Left hindlimb (tissue), 1 donor: ENCODE measurements at regions not wholly inside any gene's neighbourhood (a gene's known extent, or its start where the extent isn't known, plus 50 kb on each side); places are given as distances from the start of the nearest gene placed in this dataset.
A peak's percentile ranks its signal among the peaks of the same experiment; 100 is the strongest.
"Not testable (repeated sequence)": the region's sequence is repeated elsewhere in the genome, so short reads cannot be mapped to it uniquely, and the experiment has no call there.

Source experiments
- DNase-seq: peaks from one replicate; pipeline ENCODE4 v3.0.0-alpha.2; 2018

DNA sequence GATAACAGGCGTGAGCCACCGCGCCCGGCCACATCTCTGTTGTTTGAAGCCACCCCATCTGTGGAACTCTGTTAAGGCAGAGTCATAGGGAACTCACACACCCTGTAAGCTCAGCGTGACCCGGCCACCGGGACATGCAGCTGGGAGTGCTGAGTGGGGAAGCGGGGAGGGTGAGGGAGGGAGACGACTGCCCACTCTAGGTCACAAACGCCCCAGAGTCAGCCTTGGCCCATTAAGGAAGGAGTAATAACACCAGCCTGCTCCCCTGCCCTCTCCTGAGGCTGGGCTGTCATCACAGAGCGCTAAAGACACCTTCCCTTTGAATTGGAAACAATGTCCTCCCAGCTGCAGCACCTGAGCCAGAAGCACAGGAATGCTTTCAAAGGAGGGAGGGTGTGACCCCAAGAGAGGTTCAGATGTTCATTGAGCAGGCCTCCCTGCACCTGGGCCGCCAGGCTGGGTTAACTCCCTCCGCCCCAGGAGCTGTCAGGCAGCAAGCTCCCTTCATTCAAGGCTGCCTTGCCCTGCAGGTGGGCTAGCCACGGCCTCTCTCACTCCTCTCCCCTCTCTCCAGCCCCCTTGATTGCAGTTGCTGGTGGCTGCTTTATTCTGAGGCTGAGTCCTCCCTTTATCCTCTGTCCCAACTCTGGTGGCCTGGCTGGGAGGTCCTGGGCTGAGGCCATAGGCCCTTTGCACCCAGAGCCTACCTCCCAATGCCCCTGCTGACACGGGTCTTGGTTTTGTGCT, 77.2 kb upstream of the HPCAL1 start:
- DNase-seq, result peak; percentile 48

DNA sequence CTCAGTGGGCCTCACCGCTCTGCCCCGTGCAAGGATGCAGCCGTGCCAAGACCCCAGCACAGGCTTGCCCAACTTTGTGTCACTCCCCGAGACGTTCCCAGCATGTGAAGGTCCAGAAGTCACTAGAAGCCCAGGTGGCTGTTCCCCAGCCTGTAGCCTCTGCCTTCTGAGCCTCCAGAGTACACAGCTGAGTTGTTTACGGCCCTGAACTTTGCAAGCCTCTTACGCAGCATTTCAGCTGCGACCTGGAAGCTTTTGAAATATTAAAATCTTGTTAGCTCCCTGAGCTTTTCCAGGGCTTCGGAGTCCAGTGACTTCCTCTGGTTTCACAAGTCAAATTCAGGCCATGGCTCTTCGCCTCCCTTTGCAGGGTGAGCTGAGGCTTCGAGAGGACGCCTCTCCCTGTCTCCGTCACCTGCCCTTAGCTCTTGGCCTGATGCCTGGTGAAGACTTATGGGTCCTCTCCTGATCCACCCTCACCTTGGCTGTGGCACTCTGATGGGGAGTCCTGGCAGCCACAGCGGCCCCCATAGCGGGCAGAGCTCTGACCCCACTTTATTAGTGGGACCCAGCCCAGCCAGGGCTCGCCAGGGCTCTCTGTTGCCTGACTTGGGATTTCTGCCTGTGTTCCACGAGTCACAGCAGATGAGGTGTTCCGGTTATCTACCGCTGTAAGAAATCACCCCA, 76.5 kb upstream of the HPCAL1 start:
- DNase-seq, result peak; percentile 39

DNA sequence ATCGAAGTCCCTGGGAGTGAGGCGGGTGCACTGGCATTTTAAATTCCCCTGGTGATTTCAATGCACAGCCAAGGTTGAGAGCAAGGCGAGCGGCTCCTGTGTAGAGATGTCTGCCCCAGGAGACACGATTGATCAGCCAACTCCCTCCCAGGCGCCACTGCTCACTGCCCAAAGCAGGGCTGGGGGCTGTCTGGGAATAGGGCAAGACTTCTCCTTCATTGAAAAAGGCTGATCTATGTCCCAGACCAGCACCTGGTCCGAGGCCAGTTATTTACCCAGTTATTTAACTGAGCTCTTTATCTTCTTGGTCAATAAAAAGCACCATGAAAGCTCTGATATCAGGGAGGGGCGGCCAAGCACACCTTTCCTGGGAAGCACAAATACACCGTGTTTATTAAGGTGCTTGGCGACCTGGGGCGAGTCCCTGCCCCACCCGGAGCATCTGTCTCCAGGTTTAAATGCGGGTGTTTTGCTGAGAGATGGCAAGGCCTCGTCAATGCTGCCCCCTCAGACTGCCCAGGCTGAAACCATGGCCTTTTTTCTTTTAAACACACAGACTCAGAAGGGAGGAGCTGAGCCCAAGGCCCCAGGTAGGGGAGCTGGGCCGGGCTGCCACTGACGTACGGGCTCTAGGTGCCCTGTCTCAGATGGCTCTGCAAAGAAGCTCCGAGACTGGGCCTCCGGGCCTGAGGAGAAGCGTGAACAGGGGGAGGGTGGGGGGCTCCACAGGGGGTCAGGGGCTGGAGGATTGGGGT, 73.9 kb upstream of the HPCAL1 start:
- peak; percentile 29 for DNase-seq

DNA sequence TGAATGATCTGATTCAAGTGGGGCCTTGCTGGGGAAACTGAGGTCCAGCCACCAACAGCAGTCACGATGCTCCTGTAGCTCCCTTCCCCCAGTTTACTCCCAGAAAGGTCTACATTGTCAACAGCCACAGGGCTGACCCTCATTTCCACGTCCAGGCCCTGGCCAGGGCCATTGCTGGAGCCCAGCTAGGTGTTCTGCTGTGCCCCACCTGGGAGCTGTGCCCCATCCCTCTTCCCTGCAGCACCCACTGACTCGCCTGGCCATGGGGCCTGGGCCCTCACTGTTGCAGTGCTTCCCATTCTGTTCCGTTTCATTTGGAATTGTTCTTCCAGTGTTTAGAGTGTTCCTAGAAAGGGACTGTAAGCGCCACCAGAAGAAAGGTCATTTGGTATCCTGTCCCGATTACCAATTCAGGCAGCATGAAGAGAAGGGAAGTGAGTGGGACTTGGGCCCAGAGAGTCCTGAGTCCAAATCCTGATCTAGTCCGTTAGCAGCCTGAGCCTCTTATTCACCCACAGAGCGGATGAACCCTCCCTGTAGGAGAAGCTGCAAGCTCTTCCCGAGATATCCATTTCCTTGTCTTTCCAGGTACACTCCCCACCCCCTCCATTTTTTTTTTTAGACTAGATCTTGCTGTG, 73.1 kb upstream of the HPCAL1 start:
- peak; percentile 10 for DNase-seq

DNA sequence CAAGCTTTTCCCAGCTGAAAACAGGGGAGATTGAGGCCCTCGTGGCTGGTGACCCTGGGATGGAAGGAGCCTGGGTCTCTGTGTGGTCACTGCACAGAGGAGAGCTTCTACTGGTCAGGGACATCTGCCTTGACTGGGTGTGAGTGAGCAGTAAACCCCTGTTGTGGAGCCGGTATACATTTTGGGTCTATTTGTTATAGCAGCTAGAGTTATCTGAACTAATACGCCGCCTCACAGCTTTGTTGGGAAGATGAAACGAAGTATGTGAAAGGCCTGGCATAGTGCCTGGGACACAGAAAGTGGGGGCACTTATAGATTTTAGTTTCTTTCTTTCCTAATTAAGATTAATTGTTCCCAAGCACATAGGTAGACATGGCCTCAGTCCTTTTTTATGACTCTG, 72.2 kb upstream of the HPCAL1 start:
- peak; percentile 11 for DNase-seq

DNA sequence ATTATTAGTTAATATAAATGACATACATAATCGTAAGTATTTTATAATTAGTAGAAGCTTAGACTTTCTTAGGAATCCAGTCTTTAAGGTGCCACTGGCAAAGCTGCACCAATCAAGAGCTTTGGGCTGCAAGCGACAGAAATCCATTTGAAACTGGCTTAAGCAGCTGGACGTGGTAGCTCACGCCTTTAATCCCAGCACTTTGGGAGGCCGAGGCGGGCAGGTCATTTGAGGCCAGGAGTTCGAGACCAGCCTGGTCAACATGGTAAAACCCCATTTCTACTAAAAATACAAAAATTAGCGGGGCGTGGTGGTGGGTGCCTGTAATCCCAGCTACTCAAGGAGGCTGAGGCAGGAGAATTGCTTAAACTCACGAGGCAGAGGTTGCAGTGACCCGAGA, 71.8 kb upstream of the HPCAL1 start:
- DNase-seq, result not testable (repeated sequence)

DNA sequence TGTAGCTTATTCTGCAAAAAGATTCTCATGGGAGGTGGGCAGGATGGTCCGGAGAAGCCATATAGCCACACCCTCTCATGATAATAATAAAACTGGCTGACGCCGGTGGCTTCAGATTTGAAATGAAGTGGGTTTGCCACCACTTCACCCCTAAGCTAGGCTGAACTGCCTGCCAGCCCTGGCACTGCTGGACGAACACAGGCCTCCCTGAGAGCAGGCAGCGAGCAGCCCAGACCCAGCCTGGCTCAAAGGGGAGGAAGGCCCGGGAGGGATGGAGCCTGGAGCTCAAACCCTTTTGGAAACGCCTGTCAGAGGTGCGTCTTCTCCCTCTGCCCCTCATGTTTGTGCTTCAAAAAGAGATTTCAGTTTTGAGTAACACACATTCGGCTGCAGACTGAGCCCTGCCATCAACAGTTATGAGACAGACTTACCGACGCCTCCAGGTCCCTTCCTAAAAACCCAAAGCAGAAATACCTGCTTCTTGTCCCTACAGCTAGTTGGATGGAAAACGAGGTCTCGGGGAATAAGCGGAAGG, 71.1 kb upstream of the HPCAL1 start:
- peak; percentile 8 for DNase-seq

DNA sequence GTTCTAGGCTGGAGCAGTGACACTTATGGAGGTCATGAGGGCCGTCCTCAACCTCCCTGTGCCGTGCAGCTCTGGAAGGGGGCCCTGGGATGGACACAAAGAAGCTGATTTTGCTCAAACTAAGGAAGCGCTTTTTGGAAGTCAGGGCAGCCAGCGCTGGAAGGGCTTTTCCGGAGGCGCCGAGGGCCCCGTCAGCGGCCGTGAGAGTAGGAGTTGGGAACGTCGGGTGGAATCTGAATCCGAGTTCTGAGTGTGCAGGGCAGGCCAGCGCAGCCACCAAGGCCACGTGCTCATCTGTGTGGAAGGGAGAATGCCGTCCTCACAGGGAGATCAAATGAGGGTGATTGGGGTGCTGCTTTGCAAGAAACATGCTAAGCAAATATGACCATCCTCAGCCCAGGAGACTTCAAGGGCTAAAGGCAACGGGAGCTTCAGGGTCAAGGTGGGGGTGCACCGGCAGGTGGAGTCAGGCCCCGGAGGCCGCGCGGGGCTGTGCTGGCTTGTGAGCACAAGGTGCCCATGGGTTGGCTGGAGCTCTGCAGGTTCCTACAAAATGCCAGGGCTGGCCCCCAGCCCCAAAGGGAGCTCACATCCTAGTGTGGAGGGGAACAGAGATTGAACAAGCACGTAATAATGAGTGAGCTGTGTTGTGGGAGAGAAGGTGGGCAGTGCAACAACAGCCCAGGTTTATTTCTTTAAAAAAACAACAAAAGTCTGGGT, 70.4 kb upstream of the HPCAL1 start:
- peak; percentile 15 for DNase-seq

DNA sequence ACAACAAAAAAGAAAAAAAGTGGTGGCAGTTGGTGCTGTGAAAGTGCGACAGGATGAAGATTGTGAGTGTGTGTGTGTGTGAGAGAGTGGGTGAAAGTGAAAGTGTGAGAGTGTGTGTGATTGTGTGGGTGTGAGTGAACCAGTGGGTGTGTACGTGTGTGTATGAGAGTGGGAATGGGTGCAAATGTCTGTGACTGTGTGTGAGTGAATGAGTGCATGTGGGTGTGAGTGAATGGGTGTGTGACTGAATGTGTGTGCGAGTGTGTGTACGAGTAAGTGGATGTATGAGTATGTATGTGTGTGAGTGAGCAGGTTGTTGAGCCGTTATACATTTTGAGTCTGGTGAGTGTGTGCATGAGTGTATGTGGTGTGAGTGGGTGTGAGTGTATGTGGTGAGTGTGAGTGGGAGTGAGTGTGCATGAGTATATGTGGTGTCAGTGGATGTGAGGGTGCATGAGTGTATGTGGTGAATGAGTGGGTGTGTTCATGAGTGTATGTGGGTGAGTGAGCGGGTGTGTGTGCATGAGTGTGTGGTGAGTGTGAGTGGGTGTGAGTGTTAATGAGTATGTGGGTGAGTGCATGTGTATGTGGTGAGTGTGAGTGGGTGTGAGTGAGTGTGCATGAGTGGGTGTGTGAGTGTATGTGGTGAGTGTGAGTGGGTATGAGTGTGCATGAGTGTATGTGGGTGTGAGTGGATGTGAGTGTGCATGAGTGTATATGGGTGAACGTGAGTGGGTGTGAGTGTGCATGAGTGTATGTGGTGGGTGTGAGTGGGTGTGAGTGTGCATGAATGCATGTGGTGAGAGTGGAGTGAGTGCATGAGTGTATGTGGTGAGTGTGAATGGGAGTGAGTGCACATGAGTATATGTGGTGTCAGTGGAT, 69.3 kb upstream of the HPCAL1 start:
- DNase-seq, result peak; percentile 10

DNA sequence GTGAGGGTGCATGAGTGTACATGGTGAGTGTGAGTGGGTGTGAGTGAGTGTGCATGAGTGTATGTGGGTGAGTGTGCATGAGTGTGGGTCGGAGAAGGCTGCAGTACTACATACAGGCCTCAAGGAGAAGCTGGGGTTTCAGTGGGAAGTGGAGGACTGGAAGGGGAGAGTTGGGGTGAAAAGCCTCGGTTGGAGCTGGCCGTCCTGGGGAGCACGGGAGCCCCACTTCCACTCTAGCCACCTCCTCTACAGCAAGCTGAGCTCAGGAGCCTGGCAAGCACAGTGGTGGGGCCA, 68.7 kb upstream of the HPCAL1 start:
- DNase-seq, result no peak

DNA sequence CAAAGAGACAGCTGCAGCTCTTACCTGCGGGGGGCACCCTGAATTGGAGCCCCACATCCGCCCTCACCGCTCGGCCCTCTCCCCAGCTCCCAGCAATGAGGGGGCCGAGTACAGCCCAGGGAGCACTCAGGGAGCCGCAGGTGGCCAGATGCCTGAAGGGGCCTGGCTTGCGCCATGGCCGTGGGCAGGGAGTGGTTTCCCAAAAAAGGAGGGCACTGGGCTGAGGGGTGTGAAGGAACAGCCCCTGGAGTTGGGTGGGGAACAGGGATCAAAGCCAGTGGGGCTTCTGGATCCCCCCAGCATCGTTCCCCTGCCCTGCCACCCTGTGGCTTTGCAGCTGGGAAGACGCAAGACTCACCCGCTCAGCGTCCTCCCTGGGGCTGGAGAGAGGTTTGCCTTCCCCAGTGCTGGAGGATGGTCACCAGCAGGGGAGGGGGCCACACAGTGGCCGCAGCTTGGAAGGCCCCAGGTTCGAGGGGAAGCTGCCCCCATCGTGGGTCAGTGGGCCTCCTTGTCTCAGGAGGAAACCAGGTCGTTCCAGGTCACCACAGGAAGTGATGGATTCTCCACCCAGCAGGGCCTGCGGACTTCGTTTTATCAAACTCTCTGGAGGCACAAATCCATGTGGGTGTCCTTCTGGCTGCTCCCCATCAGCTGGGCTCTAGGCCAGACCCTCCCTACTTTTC, 68.2 kb upstream of the HPCAL1 start:
- DNase-seq, result peak; percentile 16

DNA sequence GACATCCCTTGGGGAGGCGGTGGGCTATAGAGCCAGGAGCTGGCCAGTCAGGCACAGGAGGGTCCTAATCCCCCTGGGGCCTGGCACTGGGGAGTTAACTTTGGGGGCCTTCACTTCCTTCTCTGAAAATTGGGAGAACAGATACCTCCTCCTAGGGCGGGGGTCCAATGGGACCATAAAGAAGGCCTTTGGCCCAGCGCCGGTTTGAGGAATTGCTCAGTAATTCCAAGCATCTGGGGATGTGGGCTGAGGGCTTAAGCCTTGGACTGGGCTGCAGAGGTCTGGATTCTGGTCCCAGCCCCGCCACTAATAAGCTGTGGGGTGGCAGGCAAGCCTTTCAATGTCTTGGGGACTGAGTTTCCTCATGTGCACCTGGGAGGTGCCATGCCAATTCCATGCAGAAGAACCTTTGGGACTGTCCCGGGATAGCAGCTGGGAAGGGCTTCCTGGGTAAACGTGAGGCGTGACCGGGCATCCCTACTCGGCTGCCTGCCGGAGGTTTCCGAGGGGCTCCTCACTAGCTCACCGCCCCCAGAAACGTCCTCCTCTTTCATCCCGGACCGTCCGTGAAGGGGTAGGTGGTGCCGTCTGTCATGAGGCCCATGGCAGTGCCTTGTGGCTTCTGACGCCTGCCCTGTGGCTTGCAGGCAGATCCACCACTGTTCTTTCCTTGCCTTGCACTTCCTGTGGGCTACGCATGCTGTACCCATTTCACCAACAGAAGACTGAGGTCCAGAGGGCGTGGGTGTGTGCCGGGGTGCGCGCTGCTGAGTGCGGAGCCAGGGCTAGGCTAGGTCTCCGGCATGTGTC, 67.4 kb upstream of the HPCAL1 start:
- peak; percentile 27 for DNase-seq

DNA sequence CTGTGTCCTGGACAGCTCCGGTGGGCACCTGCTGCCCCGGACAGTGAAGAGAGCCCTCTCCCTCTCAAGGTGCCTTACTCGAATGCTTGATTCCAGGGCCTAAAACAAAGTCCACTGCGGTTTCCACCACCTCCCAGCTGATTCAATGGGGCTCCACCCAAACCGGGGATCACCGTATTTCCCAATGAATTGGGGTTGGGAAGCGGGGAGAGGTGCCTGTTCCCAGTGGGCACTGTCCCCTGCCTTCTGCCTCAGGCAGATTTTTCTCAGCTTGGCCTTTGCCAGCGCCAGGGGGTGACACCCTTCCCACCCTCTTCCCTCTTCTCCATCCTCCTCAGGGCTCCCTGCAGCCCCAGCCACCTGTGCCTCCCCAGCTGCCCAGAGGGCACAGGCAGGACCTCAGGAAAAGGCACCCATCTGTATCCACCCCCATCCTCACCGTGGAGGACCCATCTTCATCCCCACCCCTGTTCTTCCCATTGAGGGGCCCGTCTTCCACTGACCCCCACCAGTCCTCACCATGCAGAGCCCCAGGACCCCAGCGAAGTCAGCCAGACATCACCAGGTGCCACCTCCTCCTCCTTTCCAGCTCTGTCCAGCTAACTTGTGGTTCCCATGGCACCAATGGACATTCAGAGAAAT, 66.7 kb upstream of the HPCAL1 start:
- DNase-seq, result peak; percentile 12

DNA sequence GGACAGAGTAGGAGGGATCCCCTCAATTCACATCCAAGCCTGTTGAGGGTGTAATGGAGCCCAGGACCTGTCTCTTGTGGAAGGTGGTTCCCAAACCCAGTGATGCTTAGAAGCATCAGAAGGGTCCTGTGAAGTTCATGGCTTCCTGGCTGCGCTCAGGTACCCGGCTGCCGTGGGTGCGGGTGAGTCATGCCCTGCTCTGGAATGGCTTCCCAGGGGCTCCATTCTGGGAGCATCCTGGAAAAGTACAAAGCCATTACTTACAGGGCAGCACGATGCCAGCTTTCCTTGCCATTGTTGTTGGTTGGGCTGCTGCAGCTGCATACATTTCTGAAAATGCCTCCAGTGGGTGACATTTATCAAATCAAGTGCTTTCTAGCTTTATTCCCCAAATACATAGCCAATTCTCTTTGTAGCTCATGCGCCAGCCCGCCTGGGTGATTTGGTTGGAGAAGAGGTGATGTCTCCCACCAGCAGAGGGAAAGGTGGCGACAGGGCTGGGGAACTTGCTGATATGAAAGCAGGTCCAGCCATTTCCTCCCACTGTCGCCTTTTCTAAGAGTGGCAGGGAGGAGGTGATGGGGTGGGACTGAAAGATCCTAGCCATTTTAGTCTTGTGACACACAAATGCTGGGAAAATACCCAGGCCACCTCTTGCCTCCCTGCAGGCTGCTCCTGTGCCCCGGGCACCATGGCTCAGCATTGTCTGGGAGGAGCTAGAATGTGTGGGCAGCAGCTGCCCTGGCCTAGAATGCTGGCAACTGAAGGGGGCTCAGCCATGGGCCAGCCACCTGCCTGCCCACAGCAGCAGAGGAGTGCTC, 65.9 kb upstream of the HPCAL1 start:
- peak; percentile 23 for DNase-seq

DNA sequence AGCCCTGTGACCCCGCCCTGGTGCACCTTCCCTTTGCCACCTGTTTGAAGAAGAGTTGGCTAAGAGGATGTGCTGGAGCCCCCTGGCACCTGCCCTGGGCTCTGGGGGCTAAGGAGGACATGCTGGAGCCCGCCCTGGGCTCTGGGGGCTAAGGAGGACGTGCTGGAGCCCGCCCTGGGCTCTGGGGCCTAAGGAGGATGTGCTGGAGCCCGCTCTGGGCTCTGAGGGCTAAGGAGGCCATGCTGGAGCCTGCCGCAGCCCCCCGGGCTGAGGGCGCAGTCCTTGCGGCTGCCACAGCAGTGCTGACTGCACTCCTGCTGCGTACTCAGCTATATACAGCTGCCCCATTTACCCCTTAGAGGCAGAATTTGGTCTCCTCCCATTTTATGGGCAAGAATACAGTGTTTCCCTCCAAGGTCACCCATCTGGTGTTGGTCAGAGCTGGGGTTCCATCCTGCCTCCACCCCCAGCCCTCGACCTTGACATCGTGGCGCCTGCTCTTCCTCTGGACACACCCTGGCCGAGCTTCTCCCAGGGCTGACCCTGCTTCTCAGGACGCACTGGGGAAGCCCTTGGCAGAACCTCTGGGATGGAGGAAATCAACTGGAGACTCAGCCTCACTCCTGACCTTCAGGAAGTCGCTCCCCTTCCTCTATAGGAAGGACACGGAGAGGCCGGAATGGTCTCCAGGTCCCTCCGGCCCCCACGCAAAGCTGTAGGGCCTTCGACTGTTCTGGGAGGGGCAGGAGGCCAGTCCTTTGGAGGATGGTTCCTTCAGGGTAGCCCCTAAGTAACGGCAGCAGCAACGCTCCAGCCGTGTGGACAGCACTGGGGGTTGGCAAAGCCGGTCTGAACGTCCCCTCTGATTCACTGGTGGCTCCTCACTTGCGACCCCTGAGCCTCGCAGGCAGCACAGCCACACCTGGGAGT, 65.0 kb upstream of the HPCAL1 start:
- peak; percentile 4 for DNase-seq

DNA sequence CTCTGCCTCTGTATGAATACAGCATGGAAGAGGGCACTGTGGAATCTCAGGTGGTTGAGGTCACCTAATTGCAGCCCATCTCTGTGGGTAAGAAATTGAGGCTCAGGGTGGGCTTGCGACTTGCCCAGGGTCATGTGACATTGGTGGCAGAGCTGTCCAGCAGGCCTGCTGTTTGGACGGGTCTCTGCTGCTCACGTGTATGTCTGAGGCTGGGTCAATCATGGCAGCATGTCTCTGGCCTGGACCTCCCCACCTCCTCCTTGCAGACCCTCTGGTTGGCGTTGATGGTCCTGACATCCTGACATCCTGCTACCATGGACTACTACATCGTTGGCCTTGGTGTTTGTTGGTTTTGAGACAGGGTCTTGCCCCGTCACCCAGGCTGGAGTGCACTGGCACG, 64.3 kb upstream of the HPCAL1 start:
- peak; percentile 10 for DNase-seq

DNA sequence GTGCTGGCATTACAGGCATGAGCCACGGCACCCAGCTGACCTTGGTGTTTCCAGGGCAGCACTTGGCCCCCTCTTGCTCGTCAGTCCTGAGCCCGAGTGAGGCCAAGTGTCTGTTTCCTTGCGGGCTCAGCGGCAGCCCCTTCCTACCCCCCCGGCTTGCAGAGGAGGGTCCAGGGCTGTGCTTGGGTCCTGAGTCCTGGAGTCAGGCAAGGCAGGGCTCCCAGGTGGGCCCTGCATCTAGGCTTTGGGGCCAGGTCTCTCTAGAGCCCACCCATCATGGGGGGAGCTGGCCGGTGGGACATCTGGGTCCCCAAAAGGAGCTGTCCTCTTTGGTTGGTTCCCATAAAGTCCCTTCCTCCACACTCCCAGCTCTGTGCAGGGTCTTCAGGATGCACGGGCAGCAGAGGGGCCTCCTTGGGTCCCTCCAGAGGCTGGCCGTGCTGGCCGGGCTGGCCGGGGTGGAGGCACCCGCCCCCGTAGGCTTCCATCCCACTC, 63.7 kb upstream of the HPCAL1 start:
- DNase-seq, result no peak
